Esophagus muscularis mucosa (tissue), 4 donors: ENCODE measurements at regions not wholly inside any gene's neighbourhood (a gene's known extent, or its start where the extent isn't known, plus 50 kb on each side); places are given as distances from the start of the nearest gene placed in this dataset.

ENCODE experiments used
- EP300 ChIP-seq: sonication (generic); formaldehyde crosslinking; IDR thresholded peaks from one replicate; pipeline ENCODE4 v1.6.1; 2017; ENCODE audit warnings: antibody characterized with exemption
- POLR2A ChIP-seq: fragments of 450-650 bp; IDR thresholded peaks from one replicate; pipeline ENCODE4 v1.6.1; 2017; ENCODE audit warnings: antibody characterized with exemption, moderate library complexity, mild to moderate bottlenecking, low read depth
- TF ChIP-seq, protein P1 (sequence below), 3 experiments: fragments of 200-600 bp in 2 of 3; fragments of 450-650 bp in 1 of 3; sonication (generic) in 2 of 3; IDR thresholded peaks; one replicate each; pipeline ENCODE4 v1.5.1; 2017 to 2019; ENCODE audit warnings: antibody characterized with exemption in 3 of 3, mild to moderate bottlenecking in 2 of 3, moderate library complexity in 1 of 3

GRCh38 chr20:60286764-60287163 lies 328.5 kb downstream of the CDH26 start:
- TF ChIP-seq POLR2A (no peak), EP300 (no peak)
- TF ChIP-seq, protein P1, sequence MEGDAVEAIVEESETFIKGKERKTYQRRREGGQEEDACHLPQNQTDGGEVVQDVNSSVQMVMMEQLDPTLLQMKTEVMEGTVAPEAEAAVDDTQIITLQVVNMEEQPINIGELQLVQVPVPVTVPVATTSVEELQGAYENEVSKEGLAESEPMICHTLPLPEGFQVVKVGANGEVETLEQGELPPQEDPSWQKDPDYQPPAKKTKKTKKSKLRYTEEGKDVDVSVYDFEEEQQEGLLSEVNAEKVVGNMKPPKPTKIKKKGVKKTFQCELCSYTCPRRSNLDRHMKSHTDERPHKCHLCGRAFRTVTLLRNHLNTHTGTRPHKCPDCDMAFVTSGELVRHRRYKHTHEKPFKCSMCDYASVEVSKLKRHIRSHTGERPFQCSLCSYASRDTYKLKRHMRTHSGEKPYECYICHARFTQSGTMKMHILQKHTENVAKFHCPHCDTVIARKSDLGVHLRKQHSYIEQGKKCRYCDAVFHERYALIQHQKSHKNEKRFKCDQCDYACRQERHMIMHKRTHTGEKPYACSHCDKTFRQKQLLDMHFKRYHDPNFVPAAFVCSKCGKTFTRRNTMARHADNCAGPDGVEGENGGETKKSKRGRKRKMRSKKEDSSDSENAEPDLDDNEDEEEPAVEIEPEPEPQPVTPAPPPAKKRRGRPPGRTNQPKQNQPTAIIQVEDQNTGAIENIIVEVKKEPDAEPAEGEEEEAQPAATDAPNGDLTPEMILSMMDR (IDR thresholded peaks at IDR 0.05) = no peak
